ENCODE measurements at regions not wholly inside any gene's neighbourhood (a gene's known extent, or its start where the extent isn't known, plus 50 kb on each side); places are given as distances from the start of the nearest gene placed in this dataset.

GRCh38 chr20:22226849-22227700 lies 357.3 kb downstream of the FOXA2 start:
- CTCF ChIA-PET, result no interaction called here
- POLR2A ChIA-PET, result no interaction called here
- Histone ChIP-seq H3K27me3 (ENCODE audit: control insufficient read depth, insufficient read depth, low read length) (no peaks in the 10 kb centered on the region), H3K36me3 (ENCODE audit: control insufficient read depth, insufficient read depth, low read length) (no peaks in the 10 kb centered on the region), H3K4me3 (ENCODE audit: low read depth, low read length) (no peak overlapping the region)
- TF ChIP-seq, protein P1, sequence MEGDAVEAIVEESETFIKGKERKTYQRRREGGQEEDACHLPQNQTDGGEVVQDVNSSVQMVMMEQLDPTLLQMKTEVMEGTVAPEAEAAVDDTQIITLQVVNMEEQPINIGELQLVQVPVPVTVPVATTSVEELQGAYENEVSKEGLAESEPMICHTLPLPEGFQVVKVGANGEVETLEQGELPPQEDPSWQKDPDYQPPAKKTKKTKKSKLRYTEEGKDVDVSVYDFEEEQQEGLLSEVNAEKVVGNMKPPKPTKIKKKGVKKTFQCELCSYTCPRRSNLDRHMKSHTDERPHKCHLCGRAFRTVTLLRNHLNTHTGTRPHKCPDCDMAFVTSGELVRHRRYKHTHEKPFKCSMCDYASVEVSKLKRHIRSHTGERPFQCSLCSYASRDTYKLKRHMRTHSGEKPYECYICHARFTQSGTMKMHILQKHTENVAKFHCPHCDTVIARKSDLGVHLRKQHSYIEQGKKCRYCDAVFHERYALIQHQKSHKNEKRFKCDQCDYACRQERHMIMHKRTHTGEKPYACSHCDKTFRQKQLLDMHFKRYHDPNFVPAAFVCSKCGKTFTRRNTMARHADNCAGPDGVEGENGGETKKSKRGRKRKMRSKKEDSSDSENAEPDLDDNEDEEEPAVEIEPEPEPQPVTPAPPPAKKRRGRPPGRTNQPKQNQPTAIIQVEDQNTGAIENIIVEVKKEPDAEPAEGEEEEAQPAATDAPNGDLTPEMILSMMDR (IDR thresholded peaks at IDR 0.05; ENCODE audit: insufficient read depth, low read depth, low read length), result no peak
- DNase-seq (ENCODE audit: low read depth), result no peak

GRCh38 chr20:22223236-22223635 lies 361.1 kb downstream of the FOXA2 start:
- DNase-seq (ENCODE audit: low read depth), result no peak
- Histone ChIP-seq H3K36me3 (ENCODE audit: control insufficient read depth, insufficient read depth, low read length) (no peaks in the 10 kb centered on the region), H3K4me3 (ENCODE audit: low read depth, low read length) (no peak overlapping the region), H3K27me3 (ENCODE audit: control insufficient read depth, insufficient read depth, low read length) (no peaks in the 10 kb centered on the region)
- ChIA-PET POLR2A (no interaction called here), CTCF (no interaction called here)
- TF ChIP-seq, protein P1 (IDR thresholded peaks at IDR 0.05; ENCODE audit: insufficient read depth, low read depth, low read length), result no peak

GRCh38 chr20:22217712-22218352 lies 366.5 kb downstream of the FOXA2 start:
- ChIA-PET CTCF (no interaction called here), POLR2A (no interaction called here)
- TF ChIP-seq, protein P1 (IDR thresholded peaks at IDR 0.05; ENCODE audit: insufficient read depth, low read depth, low read length), result no peak
- no peaks in the 10 kb centered on the region for H3K36me3 ChIP-seq (ENCODE audit: control insufficient read depth, insufficient read depth, low read length)
- DNase-seq (ENCODE audit: low read depth), result no peak
- no peaks in the 10 kb centered on the region for H3K27me3 ChIP-seq (ENCODE audit: control insufficient read depth, insufficient read depth, low read length)
- no peak overlapping the region for H3K4me3 ChIP-seq (ENCODE audit: low read depth, low read length)

- CTCF ChIA-PET, result no interaction called here
- no peaks in the 10 kb centered on the region for H3K27me3 ChIP-seq (ENCODE audit: control insufficient read depth, insufficient read depth, low read length)
- TF ChIP-seq, protein P1 (IDR thresholded peaks at IDR 0.05; ENCODE audit: insufficient read depth, low read depth, low read length), result no peak
- no peaks in the 10 kb centered on the region for H3K36me3 ChIP-seq (ENCODE audit: control insufficient read depth, insufficient read depth, low read length)
- H3K4me3 ChIP-seq (ENCODE audit: low read depth, low read length), result no peak overlapping the region
- DNase-seq (ENCODE audit: low read depth), result no peak
- POLR2A ChIA-PET, result no interaction called here
Measured at GRCh38 chr20:22216984-22217383, 367.4 kb downstream of the FOXA2 start.

- no peak overlapping the region for H3K4me3 ChIP-seq (ENCODE audit: low read depth, low read length)
- TF ChIP-seq, protein P1 (IDR thresholded peaks at IDR 0.05; ENCODE audit: insufficient read depth, low read depth, low read length), result no peak
- no peak for DNase-seq (ENCODE audit: low read depth)
- CTCF ChIA-PET, result interaction anchor here (0.7 kb wide), 1 partner anchor 17 kb away, joined by 4 read pairs; no protein-coding TSS in a partner anchor
- no peaks in the 10 kb centered on the region for H3K36me3 ChIP-seq (ENCODE audit: control insufficient read depth, insufficient read depth, low read length)
- POLR2A ChIA-PET, result no interaction called here
- no peaks in the 10 kb centered on the region for H3K27me3 ChIP-seq (ENCODE audit: control insufficient read depth, insufficient read depth, low read length)
Measured at GRCh38 chr20:22214296-22214695, 370.1 kb downstream of the FOXA2 start.

All from BJ (cell line).